ENCODE measurements at regions not wholly inside any gene's neighbourhood (a gene's known extent, or its start where the extent isn't known, plus 50 kb on each side); places are given as distances from the start of the nearest gene placed in this dataset.

- Histone ChIP-seq H3K27me3 (ENCODE audit: low read depth) (no peaks in the 10 kb centered on the region), H3K36me3 (no peaks in the 10 kb centered on the region), H3K9me3 (no peaks in the 10 kb centered on the region), H3K27ac (peak overlapping the region; percentile 12), H3K4me3 (no peak overlapping the region), H3K4me1 (no peaks in the 10 kb centered on the region)
- DNase-seq, result peak; percentile 53
- intact Hi-C loops (cut with DNase I), result no loop called here
- ATAC-seq, result peak; percentile 71 to 82
- TF ChIP-seq, protein P1, sequence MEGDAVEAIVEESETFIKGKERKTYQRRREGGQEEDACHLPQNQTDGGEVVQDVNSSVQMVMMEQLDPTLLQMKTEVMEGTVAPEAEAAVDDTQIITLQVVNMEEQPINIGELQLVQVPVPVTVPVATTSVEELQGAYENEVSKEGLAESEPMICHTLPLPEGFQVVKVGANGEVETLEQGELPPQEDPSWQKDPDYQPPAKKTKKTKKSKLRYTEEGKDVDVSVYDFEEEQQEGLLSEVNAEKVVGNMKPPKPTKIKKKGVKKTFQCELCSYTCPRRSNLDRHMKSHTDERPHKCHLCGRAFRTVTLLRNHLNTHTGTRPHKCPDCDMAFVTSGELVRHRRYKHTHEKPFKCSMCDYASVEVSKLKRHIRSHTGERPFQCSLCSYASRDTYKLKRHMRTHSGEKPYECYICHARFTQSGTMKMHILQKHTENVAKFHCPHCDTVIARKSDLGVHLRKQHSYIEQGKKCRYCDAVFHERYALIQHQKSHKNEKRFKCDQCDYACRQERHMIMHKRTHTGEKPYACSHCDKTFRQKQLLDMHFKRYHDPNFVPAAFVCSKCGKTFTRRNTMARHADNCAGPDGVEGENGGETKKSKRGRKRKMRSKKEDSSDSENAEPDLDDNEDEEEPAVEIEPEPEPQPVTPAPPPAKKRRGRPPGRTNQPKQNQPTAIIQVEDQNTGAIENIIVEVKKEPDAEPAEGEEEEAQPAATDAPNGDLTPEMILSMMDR (IDR thresholded peaks at IDR 0.05), result no peak
Measured at GRCh38 chr9:107674721-107675277, 185.2 kb upstream of the KLF4 start.

DNA sequence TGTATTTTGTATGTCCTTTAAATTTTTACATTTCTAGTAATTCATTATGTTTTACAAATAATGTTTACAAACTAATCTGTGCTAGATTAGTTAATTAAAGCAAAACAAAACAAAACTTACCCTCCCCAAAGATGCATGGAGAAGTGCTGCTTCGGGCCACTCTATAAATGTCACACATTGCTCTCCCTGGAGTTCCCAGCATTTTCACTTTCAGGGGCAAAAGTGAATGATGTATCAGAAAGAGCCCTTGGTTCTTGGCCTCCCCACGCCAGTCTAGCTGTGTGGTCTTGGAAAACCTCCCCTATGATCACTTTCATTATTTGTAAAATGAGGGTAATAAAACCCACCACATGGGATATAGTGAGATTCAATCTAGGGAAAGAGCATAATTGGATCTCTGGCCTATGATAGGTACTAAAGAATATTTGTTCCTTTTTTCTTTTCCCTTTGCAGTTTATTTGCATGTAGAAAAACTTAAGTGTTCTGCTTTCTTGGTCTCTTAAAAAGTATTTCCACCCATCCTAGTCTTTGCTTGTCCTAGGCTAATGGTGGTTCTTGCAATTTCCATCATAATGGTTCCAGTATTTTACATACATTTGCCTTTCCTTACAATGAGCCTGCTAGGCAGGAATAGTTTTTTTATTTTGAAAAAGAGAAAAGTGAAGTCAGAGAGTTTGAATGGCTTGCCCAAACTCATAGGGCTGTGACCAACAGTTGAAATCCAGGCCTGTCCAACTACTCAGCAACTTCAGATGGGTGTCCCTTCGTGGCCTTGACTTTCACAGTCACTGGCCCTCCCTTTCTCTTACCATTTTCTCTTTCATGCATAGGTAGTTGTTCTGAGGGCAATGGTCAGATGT lies 184.5 kb upstream of the KLF4 start:
- H3K36me3 ChIP-seq, result no peaks in the 10 kb centered on the region
- H3K4me3 ChIP-seq, result no peak overlapping the region
- no peaks in the 10 kb centered on the region for H3K9me3 ChIP-seq
- H3K4me1 ChIP-seq, result no peaks in the 10 kb centered on the region
- no peaks in the 10 kb centered on the region for H3K27me3 ChIP-seq (ENCODE audit: low read depth)
- ATAC-seq (no peak), DNase-seq (no peak)
- TF ChIP-seq, protein P1 (IDR thresholded peaks at IDR 0.05), result no peak
- intact Hi-C loops (cut with DNase I), result no loop called here
- peak overlapping the region; percentile 12 for H3K27ac ChIP-seq

DNA sequence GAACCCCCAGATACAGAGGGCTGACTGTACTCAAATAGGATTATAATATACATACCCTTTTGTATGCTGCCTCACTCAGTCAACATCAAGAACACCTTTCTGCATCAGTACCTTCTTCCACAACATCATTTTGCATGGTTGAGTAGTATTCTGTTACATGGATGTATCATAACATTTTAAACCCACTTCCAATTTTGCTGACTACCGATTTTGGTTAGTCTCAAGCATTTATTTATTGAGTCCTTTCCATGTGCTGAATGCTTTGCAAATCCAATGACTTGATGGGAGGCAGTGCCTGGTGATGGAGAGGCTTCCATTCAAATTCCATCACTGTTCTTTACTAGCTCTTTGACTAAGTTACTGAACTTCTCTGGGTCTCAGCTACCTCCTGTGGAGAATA lies 182.0 kb upstream of the KLF4 start:
- ATAC-seq (no peak), DNase-seq (no peak)
- intact Hi-C loops (cut with DNase I), result no loop called here
- no peaks in the 10 kb centered on the region for H3K27me3 ChIP-seq (ENCODE audit: low read depth)
- H3K27ac ChIP-seq, result no peak overlapping the region
- TF ChIP-seq, protein P1 (IDR thresholded peaks at IDR 0.05), result no peak
- peaks cover 15% of the 10 kb centered on the region for H3K4me1 ChIP-seq
- no peaks in the 10 kb centered on the region for H3K36me3 ChIP-seq
- no peak overlapping the region for H3K4me3 ChIP-seq
- H3K9me3 ChIP-seq, result no peaks in the 10 kb centered on the region

DNA sequence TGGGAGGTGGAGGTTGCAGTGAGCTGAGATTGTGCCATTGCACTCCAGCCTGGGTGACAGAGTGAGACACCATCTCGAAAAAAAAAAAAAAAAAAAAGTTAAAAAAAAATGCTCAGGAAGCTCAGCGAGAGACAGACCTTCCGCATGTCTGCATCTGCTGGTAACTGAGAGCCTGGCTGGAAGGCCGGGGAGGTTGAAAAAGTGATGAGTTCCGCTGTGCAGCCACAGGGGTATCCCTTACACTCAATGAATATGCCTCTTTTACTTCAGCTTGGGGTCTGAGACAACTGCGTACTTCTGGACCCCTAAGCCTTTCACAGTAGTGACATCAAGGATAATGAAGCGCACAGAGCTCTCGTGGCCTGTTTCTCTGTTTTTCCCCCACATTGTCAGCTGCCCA lies 179.9 kb upstream of the KLF4 start:
- TF ChIP-seq, protein P1 (IDR thresholded peaks at IDR 0.05), result no peak
- Histone ChIP-seq H3K4me1 (peaks cover 15% of the 10 kb centered on the region), H3K36me3 (no peaks in the 10 kb centered on the region), H3K27ac (no peak overlapping the region), H3K9me3 (no peaks in the 10 kb centered on the region), H3K4me3 (no peak overlapping the region), H3K27me3 (ENCODE audit: low read depth) (no peaks in the 10 kb centered on the region)
- ATAC-seq (no peak), DNase-seq (no peak)
- intact Hi-C loops (cut with DNase I), result no loop called here

GRCh38 chr9:107667231-107668070 lies 177.9 kb upstream of the KLF4 start:
- no peak for DNase-seq
- H3K4me1 ChIP-seq, result peaks cover 15% of the 10 kb centered on the region

More at GRCh38 chr9:107667231-107668070, 177.9 kb upstream of the KLF4 start:
- H3K36me3 ChIP-seq, result no peaks in the 10 kb centered on the region
- H3K9me3 ChIP-seq, result no peaks in the 10 kb centered on the region
- peak overlapping the region; percentile 61 for H3K27ac ChIP-seq
- intact Hi-C loops (cut with DNase I), result no loop called here
- TF ChIP-seq, protein P1 (IDR thresholded peaks at IDR 0.05), result no peak
- no peak overlapping the region for H3K4me3 ChIP-seq
- peak; percentile 37 to 48 for ATAC-seq
- no peaks in the 10 kb centered on the region for H3K27me3 ChIP-seq (ENCODE audit: low read depth)

Data from lower lobe of right lung (tissue), 2 donors.